ENCODE measurements at regions not wholly inside any gene's neighbourhood (a gene's known extent, or its start where the extent isn't known, plus 50 kb on each side); places are given as distances from the start of the nearest gene placed in this dataset.

GRCh38 chr22:47437636-47438035 lies 675.2 kb downstream of the TBC1D22A start:
- TF ChIP-seq CTCF (tag by site-specific recombination; IDR thresholded peaks at IDR 0.05) (no peak), SCRT1 (tag by site-specific recombination; IDR thresholded peaks at IDR 0.05; ENCODE audit: borderline replicate concordance) (no peak), ZNF529 (tag by site-specific recombination; IDR thresholded peaks at IDR 0.05; ENCODE audit: insufficient replicate concordance) (no peak), ZNF18 (tag by site-specific recombination; IDR thresholded peaks at IDR 0.05) (no peak), BCL11A (tag by site-specific recombination; IDR thresholded peaks at IDR 0.05; ENCODE audit: low read depth) (no peak), ZBTB11 (tag by site-specific recombination; conservative IDR thresholded peaks at IDR 0.05; ENCODE audit: low read depth) (no peak), AEBP2 (tag by site-specific recombination; IDR thresholded peaks at IDR 0.05; ENCODE audit: borderline replicate concordance) (no peak), SETDB1 (IDR thresholded peaks at IDR 0.05; ENCODE audit: insufficient read length, low read length) (no peak), ZNF292 (tag by site-specific recombination; IDR thresholded peaks at IDR 0.05; ENCODE audit: borderline replicate concordance, low read depth) (no peak), ZNF560 (tag by site-specific recombination; IDR thresholded peaks at IDR 0.05; ENCODE audit: borderline replicate concordance) (no peak), YY1 (tag by site-specific recombination; IDR thresholded peaks at IDR 0.05) (no peak), ZNF629 (tag by site-specific recombination; IDR thresholded peaks at IDR 0.05) (no peak)
